Hepatic stellate cell (primary cell): ENCODE measurements at regions not wholly inside any gene's neighbourhood (a gene's known extent, or its start where the extent isn't known, plus 50 kb on each side); places are given as distances from the start of the nearest gene placed in this dataset.
A peak's percentile ranks its signal among the peaks of the same experiment; 100 is the strongest.

ENCODE experiments used
- DNase-seq: peaks from one replicate; pipeline ENCODE4 v3.0.0; 2011; ENCODE audit warnings: low spot score

DNA sequence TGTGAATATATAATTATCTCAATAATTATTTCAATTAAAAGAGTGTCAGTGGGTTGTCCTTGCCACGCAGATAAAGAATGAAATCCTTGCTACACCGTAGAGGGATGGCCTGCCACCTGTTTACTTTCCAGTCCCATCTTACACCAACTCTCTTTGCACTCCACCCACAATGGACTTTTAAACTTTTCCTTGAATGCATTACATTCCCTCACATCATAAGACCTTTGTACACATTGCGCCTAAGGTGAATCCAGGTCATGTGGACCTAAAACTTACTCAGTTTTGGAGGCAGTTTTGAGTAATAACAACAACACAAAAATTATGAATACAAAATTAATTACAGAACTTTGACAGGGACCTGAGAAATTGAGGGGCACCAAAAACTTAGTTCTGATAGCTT lies 78.7 kb upstream of the PDE5A start:
- DNase-seq, result no peak

DNA sequence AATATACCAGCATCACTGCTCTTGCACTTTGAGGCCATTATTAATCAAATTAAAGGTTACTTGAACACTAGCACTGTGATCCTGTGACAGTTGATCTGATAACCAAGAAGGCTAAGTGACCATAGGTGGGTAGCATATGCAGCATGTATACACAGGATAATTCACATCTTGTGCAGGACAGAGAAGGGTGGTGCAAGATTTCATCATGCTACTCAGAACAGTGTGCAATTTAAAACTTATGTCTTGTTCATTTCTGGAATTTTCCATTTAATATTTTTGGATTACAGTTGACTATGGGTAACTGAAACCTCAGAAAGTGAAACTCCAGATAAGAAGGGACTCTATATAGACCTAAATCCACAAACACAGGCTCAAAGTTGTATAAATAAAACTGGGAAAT lies 78.2 kb upstream of the PDE5A start:
- DNase-seq, result no peak

DNA sequence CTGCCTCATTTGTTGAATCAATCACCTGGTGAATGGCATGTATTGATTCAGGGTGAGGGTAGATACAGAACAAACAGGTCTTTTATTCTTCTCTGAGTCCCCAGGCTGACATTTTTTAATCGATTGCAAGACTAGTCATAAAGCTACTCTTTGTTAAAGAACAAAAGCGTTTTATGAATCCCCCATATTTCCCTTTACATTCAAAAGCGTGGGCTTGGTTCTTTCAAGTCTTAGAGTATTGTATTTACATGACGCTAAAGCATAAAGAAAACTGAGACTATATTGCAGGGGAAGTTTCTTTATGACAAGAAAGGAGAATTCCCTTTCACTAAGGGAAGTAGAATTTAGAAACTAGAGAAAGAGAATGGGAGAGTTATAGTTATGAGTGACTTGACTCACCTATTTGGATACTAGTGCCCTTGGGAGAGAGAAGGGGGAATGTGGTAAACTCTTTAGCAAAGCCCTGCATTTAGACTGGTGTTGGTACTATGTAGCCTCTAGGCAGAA lies 69.3 kb upstream of the PDE5A start:
- DNase-seq, result no peak

DNA sequence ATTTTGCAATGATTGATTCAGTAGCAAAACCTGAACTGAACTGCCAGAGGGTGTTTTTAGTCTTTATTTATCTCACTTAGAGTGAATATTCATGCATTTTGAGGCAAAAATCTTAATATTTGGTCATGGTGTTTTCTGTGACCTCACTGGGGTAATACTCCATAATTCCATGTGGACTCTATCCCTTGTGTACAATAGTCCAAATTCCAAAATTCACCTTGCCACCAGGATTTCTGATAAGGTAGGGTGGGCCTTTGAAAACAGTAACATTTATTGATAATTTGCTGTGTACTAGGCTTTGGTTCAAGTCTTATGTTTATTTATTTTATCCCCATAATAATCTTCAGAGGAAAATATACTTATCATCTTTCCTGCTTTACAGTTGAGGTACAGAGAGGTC lies 68.4 kb upstream of the PDE5A start:
- no peak for DNase-seq

DNA sequence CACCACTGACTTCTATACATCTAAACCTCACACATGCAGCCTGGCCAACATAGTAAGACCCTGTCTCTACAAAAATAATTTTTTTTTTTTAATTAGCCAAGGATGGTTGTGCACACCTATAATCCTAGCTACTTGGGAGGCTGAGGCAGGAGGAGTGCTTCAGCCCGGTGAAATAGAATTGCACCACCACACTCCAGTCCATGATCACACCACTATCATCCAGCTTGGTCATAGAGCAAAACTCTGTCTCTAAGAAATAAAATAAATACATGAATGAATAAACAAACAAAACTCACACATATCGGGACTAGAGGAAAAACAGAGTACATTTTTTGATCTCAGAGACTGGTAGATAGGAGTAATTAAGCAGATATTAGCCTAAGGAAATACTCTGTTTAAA lies 66.6 kb upstream of the PDE5A start:
- DNase-seq, result no peak

DNA sequence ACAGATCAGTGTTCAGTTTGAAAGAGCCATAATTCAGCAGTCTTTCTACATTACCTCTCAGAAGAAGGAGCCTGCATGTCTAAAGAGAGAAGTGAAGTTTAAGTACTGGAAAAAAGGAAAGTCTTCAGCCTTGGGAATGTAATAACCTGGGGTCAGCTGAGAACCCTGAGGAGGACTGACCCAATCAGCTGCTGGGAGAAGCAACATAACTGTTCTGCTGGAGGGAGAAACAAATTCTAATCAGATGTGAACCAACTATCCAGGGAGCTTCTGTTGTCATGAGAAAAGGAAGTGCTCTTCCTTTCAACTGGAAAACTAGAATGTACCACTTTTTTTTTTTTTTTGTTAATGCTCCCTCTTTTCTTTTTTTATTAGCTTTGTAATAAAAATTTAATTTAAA lies 64.5 kb upstream of the PDE5A start:
- DNase-seq, result no peak

DNA sequence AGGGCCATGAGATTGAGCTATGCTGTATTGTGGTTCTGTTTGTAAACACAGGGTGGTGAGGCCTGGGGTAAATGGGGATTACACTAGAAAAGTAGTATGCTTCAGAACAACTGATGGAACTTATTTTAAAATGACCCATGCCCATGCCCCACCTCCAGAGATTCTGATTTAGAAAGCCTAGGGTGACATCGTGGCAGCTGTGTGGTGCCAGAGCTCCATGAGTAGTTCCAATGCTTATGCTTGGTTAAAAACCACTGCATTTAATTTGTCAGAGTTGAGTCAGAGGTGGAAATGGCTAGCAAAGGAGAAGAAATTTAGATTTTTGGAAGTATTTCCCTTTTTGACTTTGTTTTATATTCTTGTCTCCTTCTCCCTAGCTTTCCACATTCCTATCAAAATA lies 63.4 kb upstream of the PDE5A start:
- DNase-seq, result no peak

DNA sequence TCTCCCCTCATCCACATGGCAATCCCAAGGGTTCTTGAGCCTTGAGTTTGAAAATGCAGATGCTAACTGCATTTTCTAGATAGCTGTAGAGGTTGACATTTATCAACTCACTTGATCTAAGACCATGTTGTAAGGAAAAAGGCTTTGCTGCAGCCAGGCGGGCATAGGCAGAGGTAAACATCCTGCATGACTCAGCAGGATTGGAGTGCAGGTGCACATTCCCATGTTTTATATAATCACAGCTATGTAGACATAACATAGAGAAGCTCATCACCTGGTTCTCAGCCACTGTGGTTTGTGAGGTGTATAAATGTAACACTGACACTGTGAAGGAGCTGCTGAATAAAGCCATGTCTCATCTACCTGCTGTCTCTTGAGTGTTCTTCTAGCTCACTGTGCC lies 62.3 kb upstream of the PDE5A start:
- no peak for DNase-seq

DNA sequence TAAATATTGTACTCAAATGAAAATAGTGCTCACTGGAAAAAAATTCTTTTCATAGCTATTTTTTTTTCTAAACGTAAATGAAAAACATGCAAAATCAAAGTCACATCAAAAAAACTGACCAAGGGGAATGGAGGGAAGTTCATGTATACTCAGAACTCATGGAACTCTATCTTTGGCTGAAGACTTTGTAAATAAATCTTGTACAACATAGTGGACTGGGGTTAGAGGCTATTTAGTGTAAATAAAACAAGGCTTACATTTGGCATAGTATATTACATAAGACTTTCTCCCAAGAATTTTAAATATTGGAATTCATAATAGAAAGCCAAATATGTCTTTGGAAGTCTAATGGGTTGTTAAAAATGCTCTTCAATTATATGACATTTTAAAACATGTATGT lies 59.8 kb upstream of the PDE5A start:
- no peak for DNase-seq

DNA sequence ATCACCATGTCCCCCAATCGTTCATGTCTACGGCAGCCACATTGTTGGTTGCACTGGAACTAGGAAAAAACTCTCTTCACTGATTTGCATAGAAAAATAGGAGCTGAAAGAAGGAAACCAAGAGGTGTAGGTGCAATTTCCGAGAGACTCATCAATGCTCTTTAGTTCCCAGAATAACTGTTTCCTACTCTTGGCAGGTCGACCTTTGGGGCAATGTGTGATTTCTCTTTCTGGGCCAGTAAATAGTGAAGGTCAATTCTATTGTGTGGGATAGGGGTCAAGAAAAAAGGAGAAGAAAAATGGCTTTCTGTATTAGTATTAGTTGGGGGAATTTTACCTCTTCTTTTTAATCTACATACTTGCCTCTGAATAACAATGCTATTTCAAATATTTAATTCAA lies 55.9 kb upstream of the PDE5A start:
- no peak for DNase-seq

DNA sequence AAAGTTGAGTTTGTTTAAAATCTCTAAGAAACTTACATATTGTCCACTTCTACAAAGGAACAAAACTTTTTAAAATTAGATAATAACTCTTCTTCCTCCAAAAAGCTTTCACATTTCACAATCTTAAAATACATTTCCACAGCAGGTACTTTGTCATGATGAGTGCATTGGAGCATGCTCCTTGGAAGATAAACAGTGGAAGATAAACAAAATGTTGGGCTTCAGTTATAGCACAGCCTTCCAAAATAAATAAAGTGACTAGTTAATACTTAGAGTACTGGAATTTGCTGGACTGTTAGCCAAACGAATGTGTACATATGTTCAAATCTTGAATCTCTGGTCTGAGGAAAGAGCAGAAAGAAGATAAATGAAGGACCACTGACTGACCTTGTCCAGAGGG lies 54.9 kb upstream of the PDE5A start:
- peak; percentile 27 for DNase-seq

DNA sequence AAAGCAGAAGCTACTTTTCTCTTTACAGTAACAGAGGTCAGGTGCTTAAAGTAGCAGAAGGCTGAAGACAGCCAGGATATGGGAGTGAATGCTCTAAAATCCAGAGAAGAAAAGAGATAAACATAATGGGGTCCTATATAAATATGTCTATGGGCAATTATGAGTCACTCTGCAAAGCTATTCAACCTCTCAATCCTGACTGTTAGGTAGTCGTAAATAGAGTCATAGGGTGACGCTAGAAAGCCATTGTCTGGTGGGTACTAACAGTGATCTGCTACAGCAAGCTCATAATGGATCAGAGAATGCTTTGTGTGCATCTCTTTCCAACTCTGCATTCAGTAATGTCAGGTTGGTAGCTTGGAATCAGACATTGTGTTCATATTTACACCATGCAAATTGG lies 53.5 kb upstream of the PDE5A start:
- no peak for DNase-seq

DNA sequence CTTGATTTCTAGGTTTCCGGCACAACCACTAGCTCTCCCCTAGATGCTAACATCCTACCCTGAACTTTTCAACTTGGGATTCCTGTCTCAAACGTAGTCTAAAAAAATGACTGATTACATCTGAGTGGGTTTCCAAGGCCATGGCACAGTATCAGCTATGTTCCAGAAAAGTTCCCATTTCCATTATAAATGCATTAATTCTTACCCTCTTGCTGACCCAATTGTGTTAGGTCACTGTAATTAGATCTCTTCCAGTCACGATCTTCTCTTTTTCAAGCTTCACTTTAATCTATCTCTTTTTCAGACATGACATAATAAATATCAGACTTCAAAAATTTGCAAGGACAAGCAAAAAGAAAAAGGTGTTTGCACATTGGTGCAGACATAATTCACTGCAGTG lies 50.6 kb upstream of the PDE5A start:
- DNase-seq, result no peak

DNA sequence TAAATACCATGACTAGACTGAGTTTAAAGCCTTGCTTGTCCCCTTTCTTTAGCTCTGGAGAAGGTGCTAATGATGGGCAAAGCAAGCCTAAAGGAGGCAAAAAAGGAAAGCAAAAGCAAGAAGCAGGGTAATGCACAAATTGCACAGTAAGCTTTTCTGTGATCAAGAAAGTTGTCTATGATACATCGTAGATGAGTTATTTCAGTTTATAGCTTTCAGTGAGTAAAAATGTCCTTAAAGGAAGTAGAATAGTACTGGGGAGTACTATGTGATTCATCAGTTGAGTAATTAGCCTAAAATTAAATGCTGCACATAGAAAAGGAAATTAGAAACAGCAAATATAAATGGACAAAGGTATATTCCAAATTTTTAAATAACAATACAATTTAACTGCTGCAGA lies 50.2 kb upstream of the PDE5A start:
- DNase-seq, result no peak
